HG02623 (cell line): ENCODE measurements at regions not wholly inside any gene's neighbourhood (a gene's known extent, or its start where the extent isn't known, plus 50 kb on each side); places are given as distances from the start of the nearest gene placed in this dataset.
A peak's percentile ranks its signal among the peaks of the same experiment; 100 is the strongest.

ENCODE experiments used
- ATAC-seq: cut with Tn5 transposase; IDR thresholded peaks from one replicate; pipeline ENCODE4 v1.9.1; 2021; ENCODE audit warnings: moderate library complexity; ENCODE audit not compliant: unreplicated experiment

DNA sequence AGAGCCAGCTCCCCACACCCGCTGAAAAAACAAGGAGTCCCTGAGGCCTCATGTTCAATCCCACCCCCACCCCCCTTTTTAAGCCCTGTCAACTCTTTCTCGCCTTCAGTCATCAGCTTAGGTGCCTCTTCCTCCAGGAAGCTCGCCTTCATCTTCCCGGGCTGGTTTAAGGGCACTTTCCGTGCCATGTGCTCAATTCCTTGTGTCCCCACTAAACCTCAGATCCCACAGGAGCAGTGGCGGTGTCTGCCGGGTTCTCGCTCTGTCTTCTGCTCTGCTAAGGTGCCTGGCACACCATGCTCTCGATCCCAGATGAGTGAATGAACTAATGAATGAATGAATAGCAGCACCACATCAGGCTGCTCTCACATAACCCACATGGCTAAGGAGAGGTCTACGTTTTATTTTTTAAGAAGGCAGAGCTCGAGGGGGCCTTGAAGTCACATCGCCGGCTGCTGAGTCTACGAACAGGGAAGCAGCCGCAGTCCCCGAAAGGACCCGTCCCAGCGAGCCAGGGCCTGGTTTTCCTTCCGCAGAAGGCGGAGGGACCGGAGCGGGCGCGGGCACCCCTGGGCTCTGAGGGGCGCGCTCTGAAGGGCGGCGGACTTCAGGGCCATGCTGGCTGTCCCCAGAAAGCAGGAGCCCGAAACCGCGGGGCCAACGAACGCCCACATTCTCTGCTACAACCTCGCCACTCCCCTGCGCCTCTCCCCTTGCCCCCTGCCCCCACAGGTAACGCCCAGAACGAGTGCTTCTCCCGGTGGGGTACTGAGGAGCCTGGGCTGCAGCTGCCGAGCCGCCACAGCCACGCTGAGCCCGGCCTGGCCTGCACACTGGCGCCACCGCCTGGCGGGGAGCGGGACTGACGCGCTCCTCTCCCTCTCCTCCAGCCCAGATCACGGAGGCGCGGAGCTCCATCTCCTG lies 73.4 kb upstream of the KCNMA1 start:
- peak; percentile 87 for ATAC-seq

DNA sequence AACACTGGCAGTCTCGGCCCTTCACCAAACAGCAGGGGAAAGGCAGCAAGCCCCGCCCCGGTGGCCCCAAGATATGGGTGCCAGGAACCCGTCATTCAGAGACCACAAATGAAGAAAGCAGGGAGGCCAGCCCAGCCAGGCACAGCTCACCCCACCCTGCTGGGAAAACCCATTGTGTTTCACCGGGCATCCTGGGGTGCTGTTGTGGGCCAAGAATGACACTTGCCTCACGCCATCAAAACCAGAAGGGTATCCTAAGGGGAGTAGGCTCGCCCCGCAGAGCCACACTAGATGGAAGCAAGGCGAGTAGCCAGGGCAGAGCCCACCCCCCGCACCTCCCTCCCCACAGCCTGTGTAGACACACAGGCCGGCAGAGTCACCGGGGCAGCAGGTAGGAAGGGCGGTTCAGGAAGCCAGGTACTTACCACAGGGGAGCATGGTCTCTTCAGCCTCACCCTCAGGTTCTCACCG lies 72.5 kb upstream of the KCNMA1 start:
- ATAC-seq: peak; percentile 35

DNA sequence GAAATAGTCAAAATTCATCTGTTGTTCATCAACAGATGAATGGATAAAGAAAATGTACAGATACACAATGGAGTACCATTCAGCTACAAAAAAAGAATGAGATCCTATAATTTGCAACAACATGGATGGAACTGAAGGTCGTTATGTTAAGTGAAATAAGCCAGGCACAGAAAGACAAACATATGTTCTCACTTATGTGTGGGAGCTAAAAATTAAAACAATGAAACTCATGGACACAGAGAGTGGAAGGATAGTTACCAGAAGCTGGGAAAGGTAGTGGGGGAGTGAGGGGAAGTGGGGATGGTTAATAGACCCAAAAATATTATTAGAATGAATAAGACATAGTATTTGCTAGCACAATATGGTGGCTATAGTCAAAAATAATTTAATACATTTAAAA lies 70.0 kb upstream of the KCNMA1 start:
- ATAC-seq: no peak

DNA sequence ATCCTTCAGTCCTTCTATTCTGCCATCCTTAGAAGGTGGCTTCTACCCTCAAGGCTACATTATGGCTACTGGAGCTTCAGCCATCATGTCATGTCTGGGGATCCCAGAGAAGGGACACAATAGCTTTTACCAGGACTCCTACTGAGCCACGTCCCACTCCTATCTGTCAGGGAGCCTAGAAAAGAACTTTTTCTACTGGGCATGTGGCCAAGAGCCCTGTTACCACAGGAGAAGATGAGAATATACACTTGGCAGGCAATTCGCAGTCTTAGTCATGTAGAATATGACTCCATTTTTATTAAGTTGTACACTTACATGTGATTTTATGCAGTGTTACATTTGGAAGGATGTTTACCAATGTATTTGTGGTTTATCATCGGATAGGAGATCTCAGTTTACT lies 64.6 kb upstream of the KCNMA1 start:
- no peak for ATAC-seq

DNA sequence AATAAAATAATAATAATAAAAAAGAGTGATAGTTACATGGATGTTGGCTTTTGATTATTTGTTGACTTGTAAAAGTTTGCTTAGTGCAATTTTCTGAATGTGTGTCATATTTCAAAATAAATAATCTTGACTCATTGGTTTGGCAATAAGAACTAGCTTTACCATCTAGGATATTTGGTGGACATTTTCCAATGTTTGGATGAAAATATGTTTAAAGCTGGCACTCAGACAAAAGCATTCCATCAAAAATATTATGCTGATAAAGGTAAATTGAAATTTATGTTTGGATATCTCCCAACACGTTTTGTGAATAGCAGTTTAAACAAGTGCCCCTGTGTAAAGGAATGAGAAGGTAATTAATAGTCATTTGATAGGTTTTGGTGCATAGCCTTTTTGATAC lies 62.5 kb upstream of the KCNMA1 start:
- no peak for ATAC-seq

DNA sequence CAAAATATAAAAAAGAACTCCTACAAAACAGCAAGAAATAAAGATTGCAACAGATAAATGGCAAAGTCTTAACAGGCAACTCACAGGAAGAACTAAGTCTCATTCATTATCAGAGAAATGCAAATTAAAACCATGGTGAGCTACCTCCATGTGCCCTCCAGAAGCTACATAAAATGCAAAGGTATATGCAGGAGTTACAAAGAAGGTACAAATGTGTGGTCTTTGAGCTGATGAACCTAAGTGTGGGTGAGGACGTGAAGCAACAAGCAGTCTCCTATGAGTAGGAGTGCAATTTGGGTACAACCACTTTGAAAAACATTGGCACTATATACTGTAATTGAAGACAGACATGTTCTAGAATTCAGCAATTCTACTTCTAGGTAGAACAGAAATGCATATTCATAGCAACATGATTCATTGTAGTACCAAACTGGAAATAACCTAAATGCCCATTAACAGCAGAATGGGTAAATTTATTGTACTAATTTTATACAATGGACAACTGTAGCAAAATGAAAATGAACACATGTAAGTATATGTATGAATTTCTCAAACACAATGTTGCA lies 61.6 kb upstream of the KCNMA1 start:
- ATAC-seq: no peak

DNA sequence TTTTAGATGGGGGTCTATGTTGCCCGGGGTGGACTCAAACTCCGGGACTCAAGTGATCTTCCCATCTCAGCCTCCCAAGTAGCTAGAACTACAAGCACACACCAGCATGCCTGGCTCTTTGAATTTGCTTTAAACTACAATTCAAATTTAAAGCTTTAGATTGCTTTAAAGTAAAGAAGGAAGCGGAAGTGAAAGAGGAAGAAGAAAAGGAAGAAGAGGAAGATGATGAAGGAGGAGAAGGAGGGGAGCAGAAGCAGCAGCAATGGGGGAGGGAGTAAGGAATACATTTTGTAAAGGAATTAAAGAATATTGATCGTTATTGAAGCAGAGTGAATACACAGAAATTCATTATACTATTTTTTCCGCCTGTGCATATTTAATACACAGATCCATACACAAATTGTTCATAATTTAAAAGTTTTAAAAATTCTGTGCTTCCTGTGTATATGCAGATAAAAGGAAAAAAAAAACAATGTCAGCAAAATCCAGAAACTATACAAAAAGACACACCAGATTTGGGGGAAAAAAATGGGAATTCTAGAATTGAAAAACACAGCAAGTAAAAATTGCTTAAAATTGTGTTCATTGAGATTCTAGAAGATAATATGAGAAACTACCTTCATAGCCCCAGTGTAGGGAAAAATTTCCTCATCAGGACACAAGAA lies 60.8 kb upstream of the KCNMA1 start:
- no peak for ATAC-seq

DNA sequence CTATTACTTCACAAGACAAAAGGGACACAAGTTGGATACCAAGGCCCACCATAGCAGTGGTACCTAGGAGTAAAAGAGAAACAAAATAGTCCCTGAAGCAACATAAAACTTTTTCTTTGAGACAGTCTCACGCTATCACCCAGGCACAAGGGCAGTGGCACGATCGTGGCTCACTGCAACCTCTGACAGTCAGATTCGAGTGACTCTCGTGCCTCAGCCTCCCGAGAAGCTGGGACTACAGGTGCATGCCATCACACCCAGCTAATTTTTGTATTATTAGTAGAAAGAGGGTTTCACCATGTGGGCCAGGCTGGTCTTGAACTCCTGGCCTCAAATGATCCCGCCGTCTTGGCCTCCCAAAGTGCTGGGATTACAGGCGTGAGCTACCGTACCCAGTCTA lies 59.0 kb upstream of the KCNMA1 start:
- no peak for ATAC-seq

DNA sequence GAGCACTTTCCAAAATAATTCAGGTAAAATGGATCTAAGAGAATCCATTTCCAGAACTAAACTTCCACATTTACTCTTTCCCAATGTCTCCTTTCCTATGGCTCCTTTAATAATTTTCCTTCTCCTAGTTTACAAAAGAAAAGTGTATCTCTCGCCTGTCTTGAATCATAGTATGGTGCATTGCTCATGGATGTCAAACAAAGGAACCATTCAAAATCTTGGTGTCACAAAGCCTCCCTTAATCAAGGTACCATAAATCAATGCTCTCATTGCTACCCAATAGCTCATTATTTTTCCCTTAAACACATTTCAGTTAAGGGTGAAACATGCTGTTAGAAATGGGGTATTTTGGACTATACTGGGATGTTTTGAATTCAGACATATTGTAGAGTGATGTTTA lies 57.6 kb upstream of the KCNMA1 start:
- no peak for ATAC-seq

DNA sequence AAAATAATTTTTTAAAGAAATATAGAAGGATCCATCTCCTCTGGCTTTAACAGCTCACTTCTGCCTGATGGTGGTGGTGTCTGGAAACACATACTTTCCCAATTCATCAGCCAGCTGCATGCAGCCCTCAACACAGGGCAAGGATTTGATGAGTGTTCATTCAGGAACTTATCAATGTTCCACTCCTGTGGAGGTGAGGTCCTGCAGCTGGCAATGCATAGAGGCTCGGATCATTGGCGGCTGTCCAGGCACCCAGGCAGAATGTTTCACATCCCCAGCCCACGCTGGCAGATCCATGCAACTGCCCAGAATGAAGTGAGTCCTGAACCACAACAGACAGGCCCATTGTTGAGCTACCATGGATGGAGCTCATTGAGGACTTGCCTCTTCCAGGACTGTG lies 55.2 kb upstream of the KCNMA1 start:
- ATAC-seq: no peak

DNA sequence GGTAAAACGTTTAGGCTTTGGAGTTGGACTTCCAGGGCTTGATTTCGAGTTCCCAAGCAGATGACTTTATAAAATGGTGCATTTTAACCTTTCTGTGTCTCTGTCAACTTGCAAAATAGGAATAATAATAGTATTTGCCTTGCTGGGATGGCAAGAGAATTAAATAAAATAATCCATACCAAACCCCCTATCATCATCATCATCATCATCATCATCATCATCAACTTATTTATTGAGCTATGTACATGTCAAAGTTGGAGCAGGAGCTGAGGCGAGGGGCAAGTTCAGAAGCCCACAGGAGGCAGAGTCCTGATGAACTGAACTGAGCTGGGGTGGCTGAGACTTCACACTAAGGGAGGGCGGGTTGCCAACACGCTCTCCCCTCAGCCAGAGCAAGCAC lies 51.7 kb upstream of the KCNMA1 start:
- ATAC-seq: no peak

DNA sequence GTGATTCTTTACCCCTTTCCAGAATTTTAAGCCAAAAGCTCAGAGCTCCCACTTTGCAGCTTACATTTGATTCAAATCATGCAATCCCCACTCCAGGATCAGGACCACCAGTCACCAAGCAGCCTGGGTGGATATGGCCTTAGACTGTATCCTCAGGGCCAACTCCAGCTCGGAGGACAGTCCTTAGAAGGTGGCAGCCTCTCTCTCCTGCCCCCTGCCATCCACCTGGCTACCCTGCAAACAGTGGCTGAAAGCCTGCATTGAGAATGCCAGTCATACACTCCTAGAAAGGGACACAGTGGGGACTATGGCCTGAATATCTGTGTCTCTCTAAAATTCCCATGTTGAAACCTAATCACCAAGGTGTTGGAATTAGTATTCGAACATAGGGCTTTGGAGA lies 50.0 kb upstream of the KCNMA1 start:
- no peak for ATAC-seq
